ENCODE measurements at regions not wholly inside any gene's neighbourhood (a gene's known extent, or its start where the extent isn't known, plus 50 kb on each side); places are given as distances from the start of the nearest gene placed in this dataset.
A peak's percentile ranks its signal among the peaks of the same experiment; 100 is the strongest.

GRCh38 chr5:72615061-72615460 lies 107.9 kb upstream of the ZNF366 start:
- H3K36me3 ChIP-seq (ENCODE audit: control insufficient read depth in 2 of 2, insufficient read depth in 2 of 2, low read length in 2 of 2) = no peaks in the 10 kb centered on the region
- no peak overlapping the region for H3K27ac ChIP-seq (ENCODE audit: low read depth in 2 of 2, low read length in 2 of 2)
- H3K9ac ChIP-seq (ENCODE audit: low read depth in 1 of 2, low read length in 2 of 2) = no peak overlapping the region
- H3K27me3 ChIP-seq (ENCODE audit: control insufficient read depth in 2 of 2, insufficient read depth in 2 of 2, low read length in 2 of 2) = no peaks in the 10 kb centered on the region
- peaks cover 0 to 4% of the 10 kb centered on the region in 2 donors for H3K4me1 ChIP-seq (ENCODE audit: control insufficient read depth in 2 of 2, insufficient read depth in 2 of 2, low read length in 2 of 2)
- H3K4me3 ChIP-seq (ENCODE audit: low read length in 2 of 2) = no peak overlapping the region
- no peaks in the 10 kb centered on the region for H3K9me3 ChIP-seq (ENCODE audit: control insufficient read depth in 2 of 2, low read length in 2 of 2)

GRCh38 chr5:72613515-72613914 lies 106.3 kb upstream of the ZNF366 start:
- Histone ChIP-seq H3K4me1 (ENCODE audit: control insufficient read depth in 2 of 2, insufficient read depth in 2 of 2, low read length in 2 of 2) (peaks cover 0 to 4% of the 10 kb centered on the region in 2 donors), H3K9ac (ENCODE audit: low read depth in 1 of 2, low read length in 2 of 2) (no peak overlapping the region), H3K9me3 (ENCODE audit: control insufficient read depth in 2 of 2, low read length in 2 of 2) (no peaks in the 10 kb centered on the region), H3K27me3 (ENCODE audit: control insufficient read depth in 2 of 2, insufficient read depth in 2 of 2, low read length in 2 of 2) (no peaks in the 10 kb centered on the region), H3K4me3 (ENCODE audit: low read length in 2 of 2) (peak overlapping the region in 1 of 2 donors; percentile 17), H3K36me3 (ENCODE audit: control insufficient read depth in 2 of 2, insufficient read depth in 2 of 2, low read length in 2 of 2) (no peaks in the 10 kb centered on the region), H3K27ac (ENCODE audit: low read depth in 2 of 2, low read length in 2 of 2) (peak overlapping the region in 1 of 2 donors; percentile 48)

- Histone ChIP-seq H3K27ac (ENCODE audit: low read depth in 2 of 2, low read length in 2 of 2) (peak overlapping the region in 1 of 2 donors; percentile 34), H3K9ac (ENCODE audit: low read depth in 1 of 2, low read length in 2 of 2) (no peak overlapping the region), H3K9me3 (ENCODE audit: control insufficient read depth in 2 of 2, low read length in 2 of 2) (no peaks in the 10 kb centered on the region), H3K36me3 (ENCODE audit: control insufficient read depth in 2 of 2, insufficient read depth in 2 of 2, low read length in 2 of 2) (no peaks in the 10 kb centered on the region), H3K4me1 (ENCODE audit: control insufficient read depth in 2 of 2, insufficient read depth in 2 of 2, low read length in 2 of 2) (peaks cover 0 to 4% of the 10 kb centered on the region in 2 donors), H3K4me3 (ENCODE audit: low read length in 2 of 2) (no peak overlapping the region), H3K27me3 (ENCODE audit: control insufficient read depth in 2 of 2, insufficient read depth in 2 of 2, low read length in 2 of 2) (no peaks in the 10 kb centered on the region)
Observed at GRCh38 chr5:72612810-72613209, 105.6 kb upstream of the ZNF366 start.

- Histone ChIP-seq H3K4me1 (ENCODE audit: control insufficient read depth in 2 of 2, insufficient read depth in 2 of 2, low read length in 2 of 2) (peaks cover 0 to 4% of the 10 kb centered on the region in 2 donors), H3K36me3 (ENCODE audit: control insufficient read depth in 2 of 2, insufficient read depth in 2 of 2, low read length in 2 of 2) (no peaks in the 10 kb centered on the region), H3K9me3 (ENCODE audit: control insufficient read depth in 2 of 2, low read length in 2 of 2) (no peaks in the 10 kb centered on the region), H3K4me3 (ENCODE audit: low read length in 2 of 2) (no peak overlapping the region), H3K27me3 (ENCODE audit: control insufficient read depth in 2 of 2, insufficient read depth in 2 of 2, low read length in 2 of 2) (no peaks in the 10 kb centered on the region), H3K9ac (ENCODE audit: low read depth in 1 of 2, low read length in 2 of 2) (no peak overlapping the region), H3K27ac (ENCODE audit: low read depth in 2 of 2, low read length in 2 of 2) (no peak overlapping the region)
Observed at GRCh38 chr5:72611118-72611730, 104.0 kb upstream of the ZNF366 start.

- no peaks in the 10 kb centered on the region for H3K9me3 ChIP-seq (ENCODE audit: control insufficient read depth in 2 of 2, low read length in 2 of 2)
- peaks cover 2 to 5% of the 10 kb centered on the region in 2 donors for H3K4me1 ChIP-seq (ENCODE audit: control insufficient read depth in 2 of 2, insufficient read depth in 2 of 2, low read length in 2 of 2)
- H3K9ac ChIP-seq (ENCODE audit: low read depth in 1 of 2, low read length in 2 of 2) = no peak overlapping the region
- H3K4me3 ChIP-seq (ENCODE audit: low read length in 2 of 2) = no peak overlapping the region
- no peaks in the 10 kb centered on the region for H3K27me3 ChIP-seq (ENCODE audit: control insufficient read depth in 2 of 2, insufficient read depth in 2 of 2, low read length in 2 of 2)
- no peaks in the 10 kb centered on the region for H3K36me3 ChIP-seq (ENCODE audit: control insufficient read depth in 2 of 2, insufficient read depth in 2 of 2, low read length in 2 of 2)
- H3K27ac ChIP-seq (ENCODE audit: low read depth in 2 of 2, low read length in 2 of 2) = no peak overlapping the region
Observed at GRCh38 chr5:72608926-72609325, 101.7 kb upstream of the ZNF366 start.

- Histone ChIP-seq H3K9ac (ENCODE audit: low read depth in 1 of 2, low read length in 2 of 2) (no peak overlapping the region), H3K36me3 (ENCODE audit: control insufficient read depth in 2 of 2, insufficient read depth in 2 of 2, low read length in 2 of 2) (no peaks in the 10 kb centered on the region), H3K4me3 (ENCODE audit: low read length in 2 of 2) (no peak overlapping the region), H3K9me3 (ENCODE audit: control insufficient read depth in 2 of 2, low read length in 2 of 2) (no peaks in the 10 kb centered on the region), H3K27ac (ENCODE audit: low read depth in 2 of 2, low read length in 2 of 2) (no peak overlapping the region), H3K4me1 (ENCODE audit: control insufficient read depth in 2 of 2, insufficient read depth in 2 of 2, low read length in 2 of 2) (peaks cover 9 to 11% of the 10 kb centered on the region in 2 donors), H3K27me3 (ENCODE audit: control insufficient read depth in 2 of 2, insufficient read depth in 2 of 2, low read length in 2 of 2) (no peaks in the 10 kb centered on the region)
Observed at GRCh38 chr5:72608297-72608696, 101.1 kb upstream of the ZNF366 start.

- Histone ChIP-seq H3K36me3 (ENCODE audit: control insufficient read depth in 2 of 2, insufficient read depth in 2 of 2, low read length in 2 of 2) (no peaks in the 10 kb centered on the region), H3K9ac (ENCODE audit: low read depth in 1 of 2, low read length in 2 of 2) (no peak overlapping the region), H3K4me3 (ENCODE audit: low read length in 2 of 2) (no peak overlapping the region), H3K27ac (ENCODE audit: low read depth in 2 of 2, low read length in 2 of 2) (no peak overlapping the region), H3K4me1 (ENCODE audit: control insufficient read depth in 2 of 2, insufficient read depth in 2 of 2, low read length in 2 of 2) (peaks cover 17 to 18% of the 10 kb centered on the region in 2 donors), H3K27me3 (ENCODE audit: control insufficient read depth in 2 of 2, insufficient read depth in 2 of 2, low read length in 2 of 2) (no peaks in the 10 kb centered on the region), H3K9me3 (ENCODE audit: control insufficient read depth in 2 of 2, low read length in 2 of 2) (no peaks in the 10 kb centered on the region)
Observed at GRCh38 chr5:72607381-72607780, 100.2 kb upstream of the ZNF366 start.

- Histone ChIP-seq H3K4me3 (ENCODE audit: low read length in 2 of 2) (no peak overlapping the region), H3K4me1 (ENCODE audit: control insufficient read depth in 2 of 2, insufficient read depth in 2 of 2, low read length in 2 of 2) (peaks cover 18% of the 10 kb centered on the region in 2 donors), H3K27ac (ENCODE audit: low read depth in 2 of 2, low read length in 2 of 2) (no peak overlapping the region), H3K36me3 (ENCODE audit: control insufficient read depth in 2 of 2, insufficient read depth in 2 of 2, low read length in 2 of 2) (no peaks in the 10 kb centered on the region), H3K9me3 (ENCODE audit: control insufficient read depth in 2 of 2, low read length in 2 of 2) (no peaks in the 10 kb centered on the region), H3K27me3 (ENCODE audit: control insufficient read depth in 2 of 2, insufficient read depth in 2 of 2, low read length in 2 of 2) (no peaks in the 10 kb centered on the region), H3K9ac (ENCODE audit: low read depth in 1 of 2, low read length in 2 of 2) (no peak overlapping the region)
Observed at GRCh38 chr5:72606525-72606924, 99.3 kb upstream of the ZNF366 start.

GRCh38 chr5:72605632-72606031 lies 98.4 kb upstream of the ZNF366 start:
- H3K36me3 ChIP-seq (ENCODE audit: control insufficient read depth in 2 of 2, insufficient read depth in 2 of 2, low read length in 2 of 2) = no peaks in the 10 kb centered on the region
- no peaks in the 10 kb centered on the region for H3K9me3 ChIP-seq (ENCODE audit: control insufficient read depth in 2 of 2, low read length in 2 of 2)
- H3K27ac ChIP-seq (ENCODE audit: low read depth in 2 of 2, low read length in 2 of 2) = no peak overlapping the region
- H3K9ac ChIP-seq (ENCODE audit: low read depth in 1 of 2, low read length in 2 of 2) = no peak overlapping the region
- H3K4me3 ChIP-seq (ENCODE audit: low read length in 2 of 2) = no peak overlapping the region
- H3K27me3 ChIP-seq (ENCODE audit: control insufficient read depth in 2 of 2, insufficient read depth in 2 of 2, low read length in 2 of 2) = no peaks in the 10 kb centered on the region
- H3K4me1 ChIP-seq (ENCODE audit: control insufficient read depth in 2 of 2, insufficient read depth in 2 of 2, low read length in 2 of 2) = peaks cover 18 to 21% of the 10 kb centered on the region in 2 donors

GRCh38 chr5:72604798-72605154 lies 97.6 kb upstream of the ZNF366 start:
- no peaks in the 10 kb centered on the region for H3K36me3 ChIP-seq (ENCODE audit: control insufficient read depth in 2 of 2, insufficient read depth in 2 of 2, low read length in 2 of 2)
- no peak overlapping the region for H3K27ac ChIP-seq (ENCODE audit: low read depth in 2 of 2, low read length in 2 of 2)
- peaks cover 25 to 29% of the 10 kb centered on the region in 2 donors for H3K4me1 ChIP-seq (ENCODE audit: control insufficient read depth in 2 of 2, insufficient read depth in 2 of 2, low read length in 2 of 2)
- no peak overlapping the region for H3K4me3 ChIP-seq (ENCODE audit: low read length in 2 of 2)
- no peaks in the 10 kb centered on the region for H3K9me3 ChIP-seq (ENCODE audit: control insufficient read depth in 2 of 2, low read length in 2 of 2)
- no peaks in the 10 kb centered on the region for H3K27me3 ChIP-seq (ENCODE audit: control insufficient read depth in 2 of 2, insufficient read depth in 2 of 2, low read length in 2 of 2)
- no peak overlapping the region for H3K9ac ChIP-seq (ENCODE audit: low read depth in 1 of 2, low read length in 2 of 2)

Measured in mucosa of rectum (tissue), 2 donors.